NCI-H187 (cell line): ENCODE measurements at regions not wholly inside any gene's neighbourhood (a gene's known extent, or its start where the extent isn't known, plus 50 kb on each side); places are given as distances from the start of the nearest gene placed in this dataset.

Experiments used
- DNase-seq, 2 experiments: peaks; one replicate each; lab custom pipeline; 2025; lab: John Stamatoyannopoulos, UW

DNA sequence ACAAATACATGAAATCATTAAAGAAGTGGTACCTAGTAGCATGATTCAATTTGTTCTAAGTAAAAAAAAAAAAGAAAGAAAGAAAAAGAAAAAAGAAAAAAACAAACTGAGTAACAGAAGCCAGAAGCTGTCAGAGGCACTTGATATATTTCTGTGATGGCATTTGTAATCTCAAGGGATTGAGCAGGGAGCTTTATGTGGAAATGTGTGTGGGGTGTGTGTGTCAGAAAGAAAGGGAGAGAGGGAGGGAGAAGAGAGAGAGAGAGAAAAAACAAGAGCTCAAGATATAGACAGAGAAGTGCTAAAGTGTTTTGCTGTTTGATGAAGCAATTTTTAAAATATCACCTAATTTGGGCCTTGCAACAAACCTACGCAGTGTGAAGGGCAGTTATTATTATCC is 357.6 kb upstream of the PCDH15 start:
- DNase-seq: no peak

DNA sequence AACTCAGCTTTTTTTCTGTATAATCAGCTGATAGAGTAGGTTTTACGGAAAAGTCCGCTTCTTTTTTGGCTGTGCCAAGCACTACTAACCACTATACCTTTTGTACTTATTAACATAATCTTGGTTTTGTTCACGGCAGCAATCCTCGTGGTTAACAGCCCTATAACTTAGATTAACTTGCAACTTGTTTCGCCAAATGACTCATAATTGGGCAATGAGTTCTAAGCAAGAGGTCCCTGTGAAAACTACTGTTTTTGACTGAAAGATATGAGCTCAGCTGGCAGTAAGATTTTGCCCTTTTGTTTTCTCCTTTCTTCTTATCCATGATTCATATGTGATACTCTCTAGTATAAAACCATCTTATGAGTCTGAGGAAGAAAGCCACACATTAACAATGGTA is 345.0 kb upstream of the PCDH15 start:
- no peak for DNase-seq

- DNase-seq: no peak
These were observed 343.0 kb upstream of the PCDH15 start for GRCh38 chr10:55144001-55144400.

GRCh38 chr10:55141892-55142291 is 340.9 kb upstream of the PCDH15 start:
- DNase-seq: no peak

GRCh38 chr10:55137063-55137462 is 336.0 kb upstream of the PCDH15 start:
- DNase-seq: no peak

GRCh38 chr10:55104738-55105137 is 303.7 kb upstream of the PCDH15 start:
- no peak for DNase-seq

DNA sequence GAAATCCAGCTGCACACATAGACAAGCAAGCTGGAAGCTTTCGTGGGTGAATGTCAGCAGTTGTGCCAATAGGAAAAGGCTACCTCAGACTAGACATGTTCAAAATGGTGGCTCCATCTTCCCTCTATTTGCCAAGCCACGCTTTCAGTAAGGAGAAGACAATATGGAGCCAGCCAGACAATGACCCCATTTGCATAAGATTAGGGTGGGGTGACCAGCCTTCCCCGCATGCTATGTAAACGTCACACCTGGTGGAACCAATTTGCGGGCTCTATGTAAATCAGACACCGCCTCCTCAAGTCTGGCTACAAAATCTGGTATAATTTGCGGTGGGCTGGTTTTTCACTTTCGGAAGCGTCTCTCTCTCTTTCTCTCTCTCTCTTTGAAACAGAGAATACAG is 297.4 kb upstream of the PCDH15 start:
- DNase-seq: no peak

DNA sequence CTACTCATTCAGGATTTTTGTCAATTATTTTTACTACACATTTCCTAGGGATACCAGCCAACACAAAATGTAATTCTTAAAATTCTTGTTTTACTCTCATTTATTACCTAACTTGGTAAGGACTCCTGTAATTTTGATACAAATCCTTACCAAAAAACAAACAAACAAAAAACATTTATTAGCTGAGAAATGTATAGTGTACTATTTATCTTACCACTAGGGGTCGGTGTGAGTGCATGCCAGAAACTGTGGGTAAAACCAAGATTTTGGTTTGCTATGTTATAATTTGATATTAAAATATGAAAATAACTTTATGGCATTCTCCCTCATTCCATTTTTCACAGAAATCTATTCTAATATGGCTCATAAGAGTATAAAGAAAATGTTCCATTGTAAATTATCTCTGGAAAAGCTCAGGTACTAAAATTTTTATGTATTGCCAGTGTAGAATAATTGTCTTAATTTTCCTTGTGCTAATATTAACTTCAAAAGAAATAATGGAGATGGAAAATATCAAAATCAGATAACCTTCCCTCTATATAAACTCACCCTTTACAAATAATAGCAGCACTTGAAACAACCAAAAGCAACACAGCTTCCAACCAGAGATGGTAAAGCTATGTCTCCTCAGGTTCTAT is 290.8 kb upstream of the PCDH15 start:
- DNase-seq: no peak

- DNase-seq: no peak
These were observed 277.1 kb upstream of the PCDH15 start for GRCh38 chr10:55078121-55078520.

- DNase-seq: no peak
These were observed 264.2 kb upstream of the PCDH15 start for GRCh38 chr10:55065185-55065584.

GRCh38 chr10:55063811-55064210 is 262.8 kb upstream of the PCDH15 start:
- DNase-seq: no peak

DNA sequence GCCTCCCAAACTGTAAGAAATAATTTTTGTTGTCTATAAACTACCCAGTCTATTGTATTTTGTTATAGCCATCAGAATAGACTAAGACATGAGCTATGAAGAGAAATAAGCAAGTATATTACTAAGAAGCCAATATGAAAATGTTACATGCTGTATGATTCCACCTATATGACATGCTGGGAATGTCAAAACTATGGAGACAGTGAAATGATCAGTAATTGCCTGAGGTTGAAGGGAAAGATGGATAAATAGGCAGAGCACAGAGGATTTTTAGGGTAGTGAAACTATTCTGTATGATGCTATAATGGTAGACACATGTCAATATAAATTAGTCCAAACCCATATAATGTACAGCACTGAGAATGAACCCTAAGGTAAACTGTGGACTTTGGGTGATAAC is 261.3 kb upstream of the PCDH15 start:
- DNase-seq: no peak

DNA sequence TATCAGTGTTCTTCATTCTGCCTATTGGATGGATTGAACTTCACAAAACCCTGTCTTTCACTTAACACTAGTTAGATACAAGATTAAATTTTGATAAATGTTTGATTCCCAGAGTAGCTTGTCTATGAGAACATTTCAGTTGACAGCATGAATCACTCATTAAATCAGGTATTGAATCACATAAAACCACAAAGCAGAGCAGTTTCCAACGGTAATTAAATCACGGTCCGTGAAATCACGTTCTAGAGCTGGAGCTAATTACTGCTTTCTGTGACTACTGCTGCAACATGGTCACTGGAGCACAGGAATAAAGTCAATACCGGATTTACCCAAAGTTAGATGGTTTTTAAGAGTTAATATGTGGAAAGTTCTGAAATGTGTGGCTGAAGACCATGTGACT is 257.8 kb upstream of the PCDH15 start:
- DNase-seq: no peak

DNA sequence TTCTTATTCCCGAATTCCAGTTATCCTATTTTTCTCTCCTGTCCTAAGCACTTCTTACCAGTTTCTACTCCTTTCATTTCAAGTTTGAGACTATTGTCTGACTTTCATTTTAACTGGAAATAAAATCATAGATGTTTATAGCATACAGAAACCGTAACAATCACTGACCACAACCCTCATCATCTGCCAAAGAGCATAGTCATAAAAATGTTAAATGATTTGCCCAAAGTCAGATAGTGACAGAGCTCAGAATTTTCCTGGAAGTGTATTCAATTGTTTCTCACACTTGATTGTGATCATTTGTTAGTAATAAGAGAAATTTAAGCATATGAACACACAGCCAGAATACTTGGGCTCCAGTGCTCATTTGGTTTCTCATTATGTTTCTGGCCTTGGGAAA is 250.5 kb upstream of the PCDH15 start:
- DNase-seq: no peak

DNA sequence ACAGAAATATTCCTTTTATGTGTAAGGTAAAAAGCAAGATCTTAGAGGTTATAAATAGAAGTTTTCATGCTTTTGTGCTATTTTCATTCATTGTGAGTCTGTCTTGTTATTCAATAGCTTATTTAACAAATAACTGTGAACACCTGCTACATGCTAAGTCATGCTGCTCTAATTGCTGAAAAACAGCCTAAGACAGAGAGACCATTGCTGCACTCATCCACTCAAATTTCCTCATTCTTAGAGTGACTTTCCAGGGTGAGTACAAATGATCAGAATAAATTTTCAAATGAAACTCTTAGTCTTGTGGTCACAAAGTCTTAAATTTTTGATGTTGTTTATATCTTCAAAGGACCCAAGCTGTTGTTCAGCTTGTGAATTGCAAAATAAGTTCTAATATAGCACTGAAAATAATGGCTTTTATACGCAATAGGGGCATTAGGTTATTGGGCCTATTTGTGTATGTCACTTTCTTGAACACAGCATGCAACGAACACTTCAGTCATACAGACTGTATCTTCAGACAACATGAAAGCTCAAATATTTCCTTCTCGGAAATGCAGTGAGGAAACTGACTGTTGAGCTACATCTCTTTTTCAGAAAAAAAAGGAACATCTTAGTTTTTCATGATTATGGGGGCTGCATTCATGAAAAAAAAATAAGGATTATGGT is 247.9 kb upstream of the PCDH15 start:
- DNase-seq: no peak

DNA sequence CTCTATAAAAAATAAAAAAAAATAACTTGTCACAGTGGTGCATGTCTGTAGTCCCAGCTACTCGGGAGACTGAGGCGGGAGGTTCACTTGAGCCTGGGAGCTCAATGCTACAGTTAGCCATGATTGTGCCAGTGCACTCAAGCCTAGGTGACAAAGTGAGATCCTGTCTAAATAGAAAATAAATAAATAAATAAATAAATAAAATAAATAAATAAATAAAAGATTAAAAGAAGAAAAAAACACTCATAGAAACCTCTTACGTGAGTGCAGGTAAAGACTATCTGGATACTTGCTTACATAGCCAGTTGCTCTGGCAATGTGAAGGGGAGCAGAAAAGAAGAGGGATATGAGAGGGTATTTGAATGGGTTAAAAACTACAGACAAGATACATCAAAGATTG is 242.5 kb upstream of the PCDH15 start:
- DNase-seq: no peak

DNA sequence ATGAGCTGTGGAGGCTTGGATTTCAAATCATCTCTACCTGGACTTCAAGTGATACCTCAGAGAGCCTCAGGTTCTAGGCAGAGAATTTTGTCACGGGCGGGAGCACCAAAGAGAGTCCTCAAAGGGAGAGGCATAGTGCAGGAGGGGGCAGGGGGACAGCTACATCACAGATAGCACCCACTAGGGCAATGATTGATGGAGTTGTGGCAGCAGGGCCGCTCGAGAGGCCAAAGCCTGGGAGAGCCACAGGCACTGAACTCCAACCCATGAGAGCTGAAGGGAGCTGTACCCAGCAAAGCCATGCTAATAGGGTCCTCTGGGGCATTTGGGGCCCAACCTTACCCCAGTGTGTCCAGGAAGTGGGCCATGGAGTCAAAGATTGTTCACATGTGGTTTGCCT is 232.0 kb upstream of the PCDH15 start:
- no peak for DNase-seq

- no peak for DNase-seq
These were observed 223.7 kb upstream of the PCDH15 start for GRCh38 chr10:55024713-55025112.

DNA sequence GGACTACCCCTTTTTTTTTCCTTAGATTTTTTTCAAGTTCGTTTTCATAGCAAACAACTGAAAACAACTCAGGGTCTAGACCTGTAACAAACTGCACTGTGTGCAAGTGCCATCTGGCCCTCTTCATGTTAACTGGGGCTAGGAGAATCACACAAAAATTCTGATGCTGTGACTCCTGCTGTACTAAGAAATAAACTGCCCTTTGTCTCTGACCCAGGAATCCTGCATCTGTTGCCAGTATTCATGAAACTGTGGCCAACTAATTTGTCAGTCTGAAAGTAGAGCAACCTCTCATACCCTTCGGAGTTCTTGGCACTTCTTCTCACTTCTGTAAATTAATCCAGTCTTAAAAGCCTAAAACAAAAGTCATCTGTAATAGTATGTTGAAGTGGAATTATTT is 218.4 kb upstream of the PCDH15 start:
- no peak for DNase-seq

DNA sequence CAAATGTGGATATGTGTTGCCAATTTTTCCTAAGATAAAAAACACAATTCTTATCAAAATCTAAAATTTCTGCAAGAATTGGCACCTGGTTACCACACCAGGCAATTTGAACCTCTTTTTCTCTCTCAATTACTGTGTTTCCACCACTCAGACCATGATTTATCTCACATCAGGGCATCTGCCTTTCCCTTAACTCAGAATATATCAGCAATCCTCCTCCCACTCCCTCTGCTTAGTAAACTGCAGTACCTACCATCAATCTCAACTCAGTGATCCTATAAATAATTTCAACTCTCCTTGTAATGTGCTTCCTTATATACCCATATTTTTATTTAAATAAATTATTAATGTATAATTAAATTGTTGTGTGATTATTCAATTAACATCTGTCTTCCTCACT is 212.3 kb upstream of the PCDH15 start:
- no peak for DNase-seq

GRCh38 chr10:55002420-55002819 is 201.4 kb upstream of the PCDH15 start:
- DNase-seq: no peak

DNA sequence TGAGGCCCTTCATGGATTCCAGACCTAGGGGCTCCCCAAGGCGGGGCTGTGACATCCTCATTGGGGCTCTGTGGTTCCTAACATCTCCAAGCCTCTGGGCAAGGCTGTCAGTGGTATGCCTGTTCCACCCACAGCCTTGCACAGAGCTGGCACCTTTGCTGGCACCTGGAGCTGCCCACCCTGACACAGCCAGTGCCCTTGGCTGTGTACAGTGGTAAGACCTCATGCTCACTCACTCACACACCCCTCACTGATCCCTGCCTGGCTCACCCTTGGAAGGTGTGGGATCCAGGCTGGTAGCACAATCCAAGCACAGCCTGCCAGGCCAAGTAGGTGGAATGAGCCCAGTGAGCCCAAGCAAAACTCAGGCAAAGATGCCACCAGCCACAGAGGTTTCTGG is 200.4 kb upstream of the PCDH15 start:
- no peak for DNase-seq

DNA sequence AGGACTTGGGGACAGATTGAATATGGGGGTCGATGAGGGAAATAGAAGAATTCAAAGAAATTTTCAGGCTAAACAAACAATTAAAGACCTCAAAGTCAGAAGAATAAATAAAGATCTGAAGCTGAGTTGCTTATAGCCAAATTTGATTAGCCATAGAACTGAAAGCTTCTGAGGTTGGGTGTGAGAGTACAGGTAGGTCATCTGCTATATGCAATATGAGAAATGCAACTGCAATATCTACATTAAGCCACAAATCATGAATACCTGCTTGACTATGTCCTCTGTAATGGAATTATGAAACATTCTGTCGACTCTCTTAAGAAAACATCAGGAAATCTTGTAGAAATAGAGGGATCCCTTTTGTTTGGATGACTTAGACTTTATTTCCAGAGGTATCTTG is 192.1 kb upstream of the PCDH15 start:
- DNase-seq: no peak

DNA sequence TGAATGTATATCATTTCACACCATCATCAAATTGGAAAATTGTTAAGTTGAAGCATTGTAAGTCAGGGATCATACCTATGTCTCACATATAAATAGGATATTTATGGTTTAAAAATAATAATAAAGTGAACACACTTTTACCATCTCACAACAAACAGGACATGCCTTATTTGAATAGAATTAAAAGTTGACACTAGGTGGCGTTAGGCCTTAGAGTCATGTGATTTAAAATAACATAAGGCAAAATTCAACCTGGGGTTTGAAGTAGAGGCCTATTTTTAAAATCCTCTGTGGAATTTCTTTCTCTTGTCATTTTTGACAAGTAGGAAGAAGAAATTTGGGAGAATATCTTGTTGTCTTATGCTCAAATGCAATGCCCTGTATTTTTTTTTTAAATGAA is 184.7 kb upstream of the PCDH15 start:
- no peak for DNase-seq
